ENCODE measurements at regions not wholly inside any gene's neighbourhood (a gene's known extent, or its start where the extent isn't known, plus 50 kb on each side); places are given as distances from the start of the nearest gene placed in this dataset.

- ATAC-seq, result no peak
- no peak for TF ChIP-seq TCF4 (CRISPR knock-in tag; IDR thresholded peaks at IDR 0.05; ENCODE audit: borderline replicate concordance)
- TF ChIP-seq RARB (CRISPR knock-in tag; IDR thresholded peaks at IDR 0.05), result no peak
- TF ChIP-seq, protein P1, sequence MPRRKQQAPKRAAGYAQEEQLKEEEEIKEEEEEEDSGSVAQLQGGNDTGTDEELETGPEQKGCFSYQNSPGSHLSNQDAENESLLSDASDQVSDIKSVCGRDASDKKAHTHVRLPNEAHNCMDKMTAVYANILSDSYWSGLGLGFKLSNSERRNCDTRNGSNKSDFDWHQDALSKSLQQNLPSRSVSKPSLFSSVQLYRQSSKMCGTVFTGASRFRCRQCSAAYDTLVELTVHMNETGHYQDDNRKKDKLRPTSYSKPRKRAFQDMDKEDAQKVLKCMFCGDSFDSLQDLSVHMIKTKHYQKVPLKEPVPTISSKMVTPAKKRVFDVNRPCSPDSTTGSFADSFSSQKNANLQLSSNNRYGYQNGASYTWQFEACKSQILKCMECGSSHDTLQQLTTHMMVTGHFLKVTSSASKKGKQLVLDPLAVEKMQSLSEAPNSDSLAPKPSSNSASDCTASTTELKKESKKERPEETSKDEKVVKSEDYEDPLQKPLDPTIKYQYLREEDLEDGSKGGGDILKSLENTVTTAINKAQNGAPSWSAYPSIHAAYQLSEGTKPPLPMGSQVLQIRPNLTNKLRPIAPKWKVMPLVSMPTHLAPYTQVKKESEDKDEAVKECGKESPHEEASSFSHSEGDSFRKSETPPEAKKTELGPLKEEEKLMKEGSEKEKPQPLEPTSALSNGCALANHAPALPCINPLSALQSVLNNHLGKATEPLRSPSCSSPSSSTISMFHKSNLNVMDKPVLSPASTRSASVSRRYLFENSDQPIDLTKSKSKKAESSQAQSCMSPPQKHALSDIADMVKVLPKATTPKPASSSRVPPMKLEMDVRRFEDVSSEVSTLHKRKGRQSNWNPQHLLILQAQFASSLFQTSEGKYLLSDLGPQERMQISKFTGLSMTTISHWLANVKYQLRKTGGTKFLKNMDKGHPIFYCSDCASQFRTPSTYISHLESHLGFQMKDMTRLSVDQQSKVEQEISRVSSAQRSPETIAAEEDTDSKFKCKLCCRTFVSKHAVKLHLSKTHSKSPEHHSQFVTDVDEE (CRISPR knock-in tag; IDR thresholded peaks at IDR 0.05), result no peak
- TF ChIP-seq ZNF70 (CRISPR knock-in tag; IDR thresholded peaks at IDR 0.05), result no peak
Measured at GRCh38 chr12:111112311-111113098, 192.1 kb upstream of the MYL2 start.

- no peak for ATAC-seq
- TF ChIP-seq TCF4 (CRISPR knock-in tag; IDR thresholded peaks at IDR 0.05; ENCODE audit: borderline replicate concordance) (no peak), ZC3H10 (CRISPR knock-in tag; IDR thresholded peaks at IDR 0.05) (no peak), ESRRG (CRISPR knock-in tag; IDR thresholded peaks at IDR 0.05) (no peak), ZNF70 (CRISPR knock-in tag; IDR thresholded peaks at IDR 0.05) (no peak), RARB (CRISPR knock-in tag; IDR thresholded peaks at IDR 0.05) (no peak), ZNF8 (CRISPR knock-in tag; IDR thresholded peaks at IDR 0.05) (no peak), ZFP30 (CRISPR knock-in tag; IDR thresholded peaks at IDR 0.05) (no peak), GLIS3 (CRISPR knock-in tag; IDR thresholded peaks at IDR 0.05) (no peak), CSDC2 (CRISPR knock-in tag; IDR thresholded peaks at IDR 0.05) (no peak), PPARA (CRISPR knock-in tag; IDR thresholded peaks at IDR 0.05; ENCODE audit: borderline replicate concordance) (no peak), ZNF565 (CRISPR knock-in tag; conservative IDR thresholded peaks at IDR 0.05; ENCODE audit: low read depth) (no peak), BACH2 (CRISPR knock-in tag; IDR thresholded peaks at IDR 0.05; ENCODE audit: borderline replicate concordance) (no peak), SNAI2 (CRISPR knock-in tag; IDR thresholded peaks at IDR 0.05) (no peak), ARNTL (CRISPR knock-in tag; IDR thresholded peaks at IDR 0.05; ENCODE audit: borderline replicate concordance, low read depth) (no peak)
- TF ChIP-seq, protein P2, sequence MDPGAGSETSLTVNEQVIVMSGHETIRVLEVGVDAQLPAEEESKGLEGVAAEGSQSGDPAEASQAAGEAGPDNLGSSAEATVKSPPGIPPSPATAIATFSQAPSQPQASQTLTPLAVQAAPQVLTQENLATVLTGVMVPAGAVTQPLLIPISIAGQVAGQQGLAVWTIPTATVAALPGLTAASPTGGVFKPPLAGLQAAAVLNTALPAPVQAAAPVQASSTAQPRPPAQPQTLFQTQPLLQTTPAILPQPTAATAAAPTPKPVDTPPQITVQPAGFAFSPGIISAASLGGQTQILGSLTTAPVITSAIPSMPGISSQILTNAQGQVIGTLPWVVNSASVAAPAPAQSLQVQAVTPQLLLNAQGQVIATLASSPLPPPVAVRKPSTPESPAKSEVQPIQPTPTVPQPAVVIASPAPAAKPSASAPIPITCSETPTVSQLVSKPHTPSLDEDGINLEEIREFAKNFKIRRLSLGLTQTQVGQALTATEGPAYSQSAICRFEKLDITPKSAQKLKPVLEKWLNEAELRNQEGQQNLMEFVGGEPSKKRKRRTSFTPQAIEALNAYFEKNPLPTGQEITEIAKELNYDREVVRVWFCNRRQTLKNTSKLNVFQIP (CRISPR knock-in tag; IDR thresholded peaks at IDR 0.05; ENCODE audit: borderline replicate concordance, low read depth), result no peak
- TF ChIP-seq, protein P3, sequence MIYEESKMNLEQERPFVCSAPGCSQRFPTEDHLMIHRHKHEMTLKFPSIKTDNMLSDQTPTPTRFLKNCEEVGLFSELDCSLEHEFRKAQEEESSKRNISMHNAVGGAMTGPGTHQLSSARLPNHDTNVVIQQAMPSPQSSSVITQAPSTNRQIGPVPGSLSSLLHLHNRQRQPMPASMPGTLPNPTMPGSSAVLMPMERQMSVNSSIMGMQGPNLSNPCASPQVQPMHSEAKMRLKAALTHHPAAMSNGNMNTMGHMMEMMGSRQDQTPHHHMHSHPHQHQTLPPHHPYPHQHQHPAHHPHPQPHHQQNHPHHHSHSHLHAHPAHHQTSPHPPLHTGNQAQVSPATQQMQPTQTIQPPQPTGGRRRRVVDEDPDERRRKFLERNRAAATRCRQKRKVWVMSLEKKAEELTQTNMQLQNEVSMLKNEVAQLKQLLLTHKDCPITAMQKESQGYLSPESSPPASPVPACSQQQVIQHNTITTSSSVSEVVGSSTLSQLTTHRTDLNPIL (CRISPR knock-in tag; IDR thresholded peaks at IDR 0.05; ENCODE audit: low read depth), result no peak
- TF ChIP-seq, protein P4, sequence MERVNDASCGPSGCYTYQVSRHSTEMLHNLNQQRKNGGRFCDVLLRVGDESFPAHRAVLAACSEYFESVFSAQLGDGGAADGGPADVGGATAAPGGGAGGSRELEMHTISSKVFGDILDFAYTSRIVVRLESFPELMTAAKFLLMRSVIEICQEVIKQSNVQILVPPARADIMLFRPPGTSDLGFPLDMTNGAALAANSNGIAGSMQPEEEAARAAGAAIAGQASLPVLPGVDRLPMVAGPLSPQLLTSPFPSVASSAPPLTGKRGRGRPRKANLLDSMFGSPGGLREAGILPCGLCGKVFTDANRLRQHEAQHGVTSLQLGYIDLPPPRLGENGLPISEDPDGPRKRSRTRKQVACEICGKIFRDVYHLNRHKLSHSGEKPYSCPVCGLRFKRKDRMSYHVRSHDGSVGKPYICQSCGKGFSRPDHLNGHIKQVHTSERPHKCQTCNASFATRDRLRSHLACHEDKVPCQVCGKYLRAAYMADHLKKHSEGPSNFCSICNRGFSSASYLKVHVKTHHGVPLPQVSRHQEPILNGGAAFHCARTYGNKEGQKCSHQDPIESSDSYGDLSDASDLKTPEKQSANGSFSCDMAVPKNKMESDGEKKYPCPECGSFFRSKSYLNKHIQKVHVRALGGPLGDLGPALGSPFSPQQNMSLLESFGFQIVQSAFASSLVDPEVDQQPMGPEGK (CRISPR knock-in tag; IDR thresholded peaks at IDR 0.05; ENCODE audit: borderline replicate concordance), result no peak
Measured at GRCh38 chr12:111111681-111112080, 191.3 kb upstream of the MYL2 start.

DNA sequence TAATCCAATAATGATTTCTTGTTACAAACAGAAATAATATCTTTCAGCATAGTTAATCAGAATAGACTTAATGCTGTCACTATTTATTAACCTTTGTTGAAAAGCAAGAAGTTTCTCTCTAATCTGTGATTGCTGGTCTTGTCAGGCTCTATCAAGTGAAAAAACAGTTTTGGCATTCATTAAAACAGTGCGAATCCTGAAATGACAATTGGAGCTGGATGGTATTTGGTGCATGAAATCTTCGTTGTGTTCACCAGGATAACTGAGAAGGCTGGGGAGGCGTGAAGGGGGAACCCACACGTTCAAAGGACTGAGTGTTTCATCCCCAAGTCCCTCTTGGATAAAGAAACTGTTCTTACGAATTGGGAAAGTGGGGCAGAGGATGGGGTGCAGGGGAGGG, 190.2 kb upstream of the MYL2 start:
- TF ChIP-seq ZC3H10 (CRISPR knock-in tag; IDR thresholded peaks at IDR 0.05), result no peak
- no peak for TF ChIP-seq ISL1 (CRISPR knock-in tag; IDR thresholded peaks at IDR 0.05)
- no peak for TF ChIP-seq ZNF565 (CRISPR knock-in tag; conservative IDR thresholded peaks at IDR 0.05; ENCODE audit: low read depth)
- TF ChIP-seq ZFP3 (CRISPR knock-in tag; IDR thresholded peaks at IDR 0.05), result no peak
- no peak for TF ChIP-seq OSR1 (CRISPR knock-in tag; IDR thresholded peaks at IDR 0.05)
- TF ChIP-seq, protein P4 (CRISPR knock-in tag; IDR thresholded peaks at IDR 0.05; ENCODE audit: borderline replicate concordance), result no peak
- no peak for TF ChIP-seq CSDC2 (CRISPR knock-in tag; IDR thresholded peaks at IDR 0.05)
- TF ChIP-seq TCF4 (CRISPR knock-in tag; IDR thresholded peaks at IDR 0.05; ENCODE audit: borderline replicate concordance), result no peak
- ATAC-seq, result no peak
